ENCODE measurements at regions not wholly inside any gene's neighbourhood (a gene's known extent, or its start where the extent isn't known, plus 50 kb on each side); places are given as distances from the start of the nearest gene placed in this dataset.
"Not testable (repeated sequence)": the region's sequence is repeated elsewhere in the genome, so short reads cannot be mapped to it uniquely, and the experiment has no call there.

- CTCF ChIA-PET (ENCODE audit: low intra/inter-chr PET ratio); H2AFZ ChIP-seq (ENCODE audit: low read depth, low read length); H3K9me1 ChIP-seq (ENCODE audit: control insufficient read depth, insufficient read depth, low read length); H3K27ac ChIP-seq (ENCODE audit: extremely low read depth, low read depth, low read length); intact Hi-C loops (cut with micrococcal nuclease); DNase-seq (ENCODE audit: extremely low read depth in 1 of 4, low spot score in 3 of 4); H3K4me1 ChIP-seq (replicated peaks in 1 of 2; ENCODE audit: control insufficient read depth in 2 of 2, insufficient read depth in 2 of 2, low read length in 2 of 2); H3K27me3 ChIP-seq (ENCODE audit: control insufficient read depth in 2 of 2, insufficient read depth in 2 of 2, low read length in 2 of 2); H3K9ac ChIP-seq (ENCODE audit: insufficient read depth in 1 of 2, low read depth in 2 of 2, low read length in 2 of 2); FAIRE-seq; ATAC-seq; H3K79me2 ChIP-seq (ENCODE audit: control insufficient read depth, insufficient read depth, low read length); POLR2A ChIA-PET; H3K9me3 ChIP-seq (replicated peaks; ENCODE audit: control insufficient read depth, insufficient read depth, low read depth, low read length); BruUV-seq (replicated peaks); H3K4me2 ChIP-seq (ENCODE audit: insufficient read depth, low read length); H3K4me3 ChIP-seq; in situ Hi-C loops (cut with MboI); H3K36me3 ChIP-seq (ENCODE audit: control insufficient read depth, insufficient read depth, low read length); H4K20me1 ChIP-seq (replicated peaks; ENCODE audit: control insufficient read depth, insufficient read depth, low read length): not testable (repeated sequence)
- WGBS (ENCODE audit: insufficient coverage, low coverage, missing lambda C conversion rate), result 2% methylated on average over 6 of the region's 7 CpGs
Observed at GRCh38 chr9:42365244-42365945, 181.9 kb downstream of the SPATA31A6 start.

- BruUV-seq (replicated peaks), result not testable (repeated sequence)
Observed at GRCh38 chr9:42368279-42368881, 184.9 kb downstream of the SPATA31A6 start.

DNA sequence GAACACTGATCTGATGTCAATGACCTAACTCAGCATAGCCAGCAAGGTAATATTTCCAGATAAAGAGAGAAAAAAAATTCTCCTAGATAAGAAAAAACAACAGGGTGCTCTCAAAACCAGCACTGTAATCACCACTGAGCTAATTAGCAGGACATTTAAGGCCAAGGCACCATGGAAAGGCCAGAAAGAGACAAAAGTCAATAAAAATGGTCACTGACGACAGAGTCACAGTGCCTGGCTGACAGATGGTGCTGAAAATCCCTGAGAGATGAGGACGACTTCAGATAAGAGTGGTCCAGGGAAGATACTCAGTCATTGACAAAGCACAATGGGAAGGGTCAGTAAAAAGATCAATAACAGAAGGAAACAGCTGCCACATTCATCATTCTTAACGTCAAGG lies 186.7 kb downstream of the SPATA31A6 start:
- FAIRE-seq; POLR2A ChIA-PET; in situ Hi-C loops (cut with MboI): not testable (repeated sequence)

More at GRCh38 chr9:42368279-42368881, 184.9 kb downstream of the SPATA31A6 start:
- H3K27me3 ChIP-seq (ENCODE audit: control insufficient read depth in 2 of 2, insufficient read depth in 2 of 2, low read length in 2 of 2); H3K4me2 ChIP-seq (ENCODE audit: insufficient read depth, low read length); H3K9ac ChIP-seq (ENCODE audit: insufficient read depth in 1 of 2, low read depth in 2 of 2, low read length in 2 of 2); H3K4me1 ChIP-seq (replicated peaks in 1 of 2; ENCODE audit: control insufficient read depth in 2 of 2, insufficient read depth in 2 of 2, low read length in 2 of 2); ATAC-seq; CTCF ChIA-PET (ENCODE audit: low intra/inter-chr PET ratio); in situ Hi-C loops (cut with MboI); H2AFZ ChIP-seq (ENCODE audit: low read depth, low read length); H3K79me2 ChIP-seq (ENCODE audit: control insufficient read depth, insufficient read depth, low read length); DNase-seq (ENCODE audit: extremely low read depth in 1 of 4, low spot score in 3 of 4); POLR2A ChIA-PET; H3K9me3 ChIP-seq (replicated peaks; ENCODE audit: control insufficient read depth, insufficient read depth, low read depth, low read length); H4K20me1 ChIP-seq (replicated peaks; ENCODE audit: control insufficient read depth, insufficient read depth, low read length); H3K9me1 ChIP-seq (ENCODE audit: control insufficient read depth, insufficient read depth, low read length); H3K36me3 ChIP-seq (ENCODE audit: control insufficient read depth, insufficient read depth, low read length); intact Hi-C loops (cut with micrococcal nuclease); FAIRE-seq; H3K4me3 ChIP-seq; H3K27ac ChIP-seq (ENCODE audit: extremely low read depth, low read depth, low read length): not testable (repeated sequence)
- WGBS (ENCODE audit: insufficient coverage, low coverage, missing lambda C conversion rate), result 0% methylated on average over 1 of the region's 1 CpG

DNA sequence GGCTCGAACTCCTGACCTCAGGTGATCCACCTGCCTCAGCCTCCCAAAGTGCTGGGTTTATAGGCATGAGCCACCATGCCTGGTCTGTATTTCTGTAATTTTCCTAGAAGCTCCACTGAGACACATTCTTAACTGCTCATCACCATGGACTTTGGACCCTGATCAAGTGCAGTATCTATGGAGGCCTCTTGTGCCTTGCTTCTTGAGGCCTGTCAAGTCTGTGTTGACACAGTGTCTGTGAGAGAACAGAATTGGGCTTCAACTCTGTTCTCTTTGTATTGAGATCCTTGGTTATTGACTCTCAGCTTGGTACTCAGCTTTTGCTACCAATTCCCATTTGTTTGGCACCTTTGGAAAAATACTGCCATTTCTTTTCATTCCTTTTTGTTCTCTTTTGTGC lies 188.0 kb downstream of the SPATA31A6 start:
- H4K20me1 ChIP-seq (replicated peaks; ENCODE audit: control insufficient read depth, insufficient read depth, low read length); H3K36me3 ChIP-seq (ENCODE audit: control insufficient read depth, insufficient read depth, low read length); H2AFZ ChIP-seq (ENCODE audit: low read depth, low read length); in situ Hi-C loops (cut with MboI); H3K27ac ChIP-seq (ENCODE audit: extremely low read depth, low read depth, low read length); intact Hi-C loops (cut with micrococcal nuclease); H3K4me2 ChIP-seq (ENCODE audit: insufficient read depth, low read length); BruUV-seq (replicated peaks); H3K9ac ChIP-seq (ENCODE audit: insufficient read depth in 1 of 2, low read depth in 2 of 2, low read length in 2 of 2); POLR2A ChIA-PET; FAIRE-seq; CTCF ChIA-PET (ENCODE audit: low intra/inter-chr PET ratio); H3K9me3 ChIP-seq (replicated peaks; ENCODE audit: control insufficient read depth, insufficient read depth, low read depth, low read length); H3K4me1 ChIP-seq (replicated peaks in 1 of 2; ENCODE audit: control insufficient read depth in 2 of 2, insufficient read depth in 2 of 2, low read length in 2 of 2); ATAC-seq; DNase-seq (ENCODE audit: extremely low read depth in 1 of 4, low spot score in 3 of 4); H3K9me1 ChIP-seq (ENCODE audit: control insufficient read depth, insufficient read depth, low read length); H3K79me2 ChIP-seq (ENCODE audit: control insufficient read depth, insufficient read depth, low read length); H3K27me3 ChIP-seq (ENCODE audit: control insufficient read depth in 2 of 2, insufficient read depth in 2 of 2, low read length in 2 of 2); H3K4me3 ChIP-seq: not testable (repeated sequence)
- 0% methylated on average over 1 of the region's 1 CpG for WGBS (ENCODE audit: insufficient coverage, low coverage, missing lambda C conversion rate)

More for the DNA sequence above, 186.7 kb downstream of the SPATA31A6 start:
- H3K79me2 ChIP-seq (ENCODE audit: control insufficient read depth, insufficient read depth, low read length); BruUV-seq (replicated peaks); H3K9ac ChIP-seq (ENCODE audit: insufficient read depth in 1 of 2, low read depth in 2 of 2, low read length in 2 of 2); H3K36me3 ChIP-seq (ENCODE audit: control insufficient read depth, insufficient read depth, low read length); H3K27me3 ChIP-seq (ENCODE audit: control insufficient read depth in 2 of 2, insufficient read depth in 2 of 2, low read length in 2 of 2); H3K4me1 ChIP-seq (replicated peaks in 1 of 2; ENCODE audit: control insufficient read depth in 2 of 2, insufficient read depth in 2 of 2, low read length in 2 of 2); H3K9me1 ChIP-seq (ENCODE audit: control insufficient read depth, insufficient read depth, low read length); H2AFZ ChIP-seq (ENCODE audit: low read depth, low read length); ATAC-seq; H3K4me3 ChIP-seq; H3K9me3 ChIP-seq (replicated peaks; ENCODE audit: control insufficient read depth, insufficient read depth, low read depth, low read length); CTCF ChIA-PET (ENCODE audit: low intra/inter-chr PET ratio); H3K4me2 ChIP-seq (ENCODE audit: insufficient read depth, low read length); intact Hi-C loops (cut with micrococcal nuclease); H4K20me1 ChIP-seq (replicated peaks; ENCODE audit: control insufficient read depth, insufficient read depth, low read length); H3K27ac ChIP-seq (ENCODE audit: extremely low read depth, low read depth, low read length); DNase-seq (ENCODE audit: extremely low read depth in 1 of 4, low spot score in 3 of 4): not testable (repeated sequence)
- no CpG with 5 or more reads among the region's 3 CpGs for WGBS (ENCODE audit: insufficient coverage, low coverage, missing lambda C conversion rate)
